HEK293 (cell line): ENCODE measurements at regions not wholly inside any gene's neighbourhood (a gene's known extent, or its start where the extent isn't known, plus 50 kb on each side); places are given as distances from the start of the nearest gene placed in this dataset.

Source experiments
- CTCF ChIA-PET: fragments of 350-600 bp; formaldehyde crosslinking; extraction: SDS; loops from one replicate; lab custom pipeline; 2021; ENCODE audit warnings: antibody characterized with exemption; lab: Yijun Ruan, JAX
- POLR2A ChIA-PET: fragments of 300-600 bp; formaldehyde crosslinking; extraction: SDS; loops from one replicate; lab custom pipeline; 2020; ENCODE audit warnings: antibody characterized with exemption, inconsistent platforms; lab: Yijun Ruan, JAX
- H3K27ac ChIP-seq: fragments of 200-500 bp; sonication (Bioruptor generic); 2 replicates; pipeline ENCODE4 v1.5.1; 2014; ENCODE audit warnings: low read depth, low read length, control low read depth, inconsistent platforms; ENCODE audit errors: extremely low read depth
- H3K36me3 ChIP-seq, 2 experiments: fragments of 200-500 bp in 1 of 2; sonication (Bioruptor generic) in 1 of 2; 1 replicate in 1 of 2; 2 replicates in 1 of 2; pipeline ENCODE4 v1.5.1; 2014 to 2017; ENCODE audit warnings: inconsistent platforms in 2 of 2, low read length in 2 of 2; ENCODE audit not compliant: control insufficient read depth in 2 of 2, insufficient read depth in 1 of 2
- H3K4me1 ChIP-seq: fragments of 200-500 bp; sonication (Bioruptor generic); 2 replicates; pipeline ENCODE4 v1.5.1; 2014; ENCODE audit warnings: mild to moderate bottlenecking, low read length, inconsistent platforms; ENCODE audit not compliant: control insufficient read depth, insufficient read depth
- H3K4me3 ChIP-seq: 2 replicates; pipeline ENCODE4 v1.5.1; 2011; ENCODE audit warnings: low read depth, mild to moderate bottlenecking, control low read depth, low read length, moderate library complexity
- H3K9me3 ChIP-seq: fragments of 200-500 bp; sonication (Bioruptor generic); 2 replicates; pipeline ENCODE4 v1.5.1; 2014; ENCODE audit warnings: low read depth, low read length, inconsistent platforms; ENCODE audit not compliant: control insufficient read depth, insufficient read depth
- FEZF1 ChIP-seq: fragments of 450-650 bp; formaldehyde crosslinking; IDR thresholded peaks from 2 replicates; pipeline ENCODE4 v1.5.1; 2016; ENCODE audit warnings: missing biosample characterization, missing genetic modification characterization
- GLI2 ChIP-seq: fragments of 450-650 bp; formaldehyde crosslinking; IDR thresholded peaks from 2 replicates; pipeline ENCODE4; 2017; ENCODE audit warnings: missing biosample characterization, missing genetic modification characterization, low read depth, borderline replicate concordance
- OVOL3 ChIP-seq: fragments of 450-650 bp; formaldehyde crosslinking; IDR thresholded peaks from 2 replicates; pipeline ENCODE4 v1.5.1; 2016; ENCODE audit warnings: missing biosample characterization, missing genetic modification characterization
- SP2 ChIP-seq: fragments of 450-650 bp; formaldehyde crosslinking; IDR thresholded peaks from 2 replicates; pipeline ENCODE4 v1.5.1; 2016; ENCODE audit warnings: missing biosample characterization, missing genetic modification characterization
- SP7 ChIP-seq: fragments of 450-650 bp; formaldehyde crosslinking; IDR thresholded peaks from 2 replicates; pipeline ENCODE4 v1.5.1; 2016; ENCODE audit warnings: missing biosample characterization, missing genetic modification characterization
- YY1 ChIP-seq: fragments of 450-650 bp; formaldehyde crosslinking; IDR thresholded peaks from 2 replicates; pipeline ENCODE4 v1.5.1; 2018; ENCODE audit warnings: missing biosample characterization, missing genetic modification characterization
- ZBTB1 ChIP-seq: fragments of 450-650 bp; formaldehyde crosslinking; IDR thresholded peaks from 2 replicates; pipeline ENCODE4 v1.5.1; 2016; ENCODE audit warnings: missing biosample characterization, missing genetic modification characterization
- ZNF10 ChIP-seq: fragments of 450-650 bp; formaldehyde crosslinking; IDR thresholded peaks from 2 replicates; pipeline ENCODE4 v1.5.1; 2017; ENCODE audit warnings: missing biosample characterization, missing genetic modification characterization
- ZNF354C ChIP-seq: fragments of 450-650 bp; formaldehyde crosslinking; IDR thresholded peaks from 2 replicates; pipeline ENCODE4 v1.5.1; 2016; ENCODE audit warnings: missing biosample characterization, missing genetic modification characterization, low read depth, borderline replicate concordance
- ZNF530 ChIP-seq: fragments of 450-650 bp; formaldehyde crosslinking; IDR thresholded peaks from 2 replicates; pipeline ENCODE4 v1.5.1; 2016; ENCODE audit warnings: low read depth, missing biosample characterization, missing genetic modification characterization
- ZNF560 ChIP-seq: fragments of 450-650 bp; formaldehyde crosslinking; IDR thresholded peaks from 2 replicates; pipeline ENCODE4 v1.5.1; 2017; ENCODE audit warnings: missing biosample characterization, missing genetic modification characterization, borderline replicate concordance
- ZNF621 ChIP-seq: fragments of 450-650 bp; formaldehyde crosslinking; IDR thresholded peaks from 2 replicates; pipeline ENCODE4 v1.5.1; 2017; ENCODE audit warnings: missing biosample characterization, missing genetic modification characterization
- TF ChIP-seq, protein P1 (sequence below): fragments of 450-650 bp; formaldehyde crosslinking; IDR thresholded peaks from 2 replicates; pipeline ENCODE4 v1.5.1; 2017; ENCODE audit warnings: missing biosample characterization, missing genetic modification characterization
- TF ChIP-seq, protein P2 (sequence below): fragments of 450-650 bp; formaldehyde crosslinking; IDR thresholded peaks from 2 replicates; pipeline ENCODE4 v1.5.1; 2016; ENCODE audit warnings: missing biosample characterization, missing genetic modification characterization
- TF ChIP-seq, protein P3 (sequence below): fragments of 450-650 bp; formaldehyde crosslinking; IDR thresholded peaks from 2 replicates; pipeline ENCODE4 v1.5.1; 2016; ENCODE audit warnings: missing biosample characterization, missing genetic modification characterization, borderline replicate concordance
- TF ChIP-seq, protein P4 (sequence below): fragments of 450-650 bp; formaldehyde crosslinking; IDR thresholded peaks from 2 replicates; pipeline ENCODE4 v1.5.1; 2016; ENCODE audit warnings: missing biosample characterization, missing genetic modification characterization, borderline replicate concordance
- TF ChIP-seq, protein P5 (sequence below): fragments of 450-650 bp; IDR thresholded peaks from 2 replicates; pipeline ENCODE4 v1.5.1; 2018; ENCODE audit warnings: missing biosample characterization, missing genetic modification characterization
- TF ChIP-seq, protein P6 (sequence below): fragments of 450-650 bp; formaldehyde crosslinking; IDR thresholded peaks from 2 replicates; pipeline ENCODE4 v1.5.1; 2016; ENCODE audit warnings: missing biosample characterization, missing genetic modification characterization, low read depth

DNA sequence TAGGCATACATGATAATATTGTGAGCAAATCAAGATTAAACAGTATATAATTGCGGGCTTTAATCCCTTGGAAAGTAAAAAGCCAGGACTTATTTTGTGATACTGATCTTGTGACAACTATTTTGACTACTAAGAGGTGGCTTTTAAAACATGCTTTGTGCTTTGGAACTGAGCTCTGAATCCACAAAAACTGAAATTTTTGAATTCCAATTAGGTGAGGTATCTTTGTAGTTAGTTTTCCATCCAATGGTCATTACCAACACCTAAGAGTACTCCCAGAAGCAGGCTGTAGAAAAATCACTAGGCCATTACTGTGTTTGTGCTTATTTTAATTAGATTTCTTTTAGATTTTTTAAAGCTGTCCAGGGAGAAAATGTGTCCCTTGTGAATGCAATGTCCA, 559.5 kb upstream of the WWC1 start:
- Histone ChIP-seq H3K4me3 (no peak overlapping the region), H3K9me3 (no peaks in the 10 kb centered on the region), H3K36me3 (no peaks in the 10 kb centered on the region), H3K4me1 (no peaks in the 10 kb centered on the region), H3K27ac (no peak overlapping the region)
- ChIA-PET CTCF (interaction anchor here (0.7 to 1.8 kb wide), 3 partner anchors 8 to 505 kb away, joined by 3 to 6 read pairs (median 3); no protein-coding TSS in a partner anchor), POLR2A (no interaction called here)
- TF ChIP-seq, protein P1, sequence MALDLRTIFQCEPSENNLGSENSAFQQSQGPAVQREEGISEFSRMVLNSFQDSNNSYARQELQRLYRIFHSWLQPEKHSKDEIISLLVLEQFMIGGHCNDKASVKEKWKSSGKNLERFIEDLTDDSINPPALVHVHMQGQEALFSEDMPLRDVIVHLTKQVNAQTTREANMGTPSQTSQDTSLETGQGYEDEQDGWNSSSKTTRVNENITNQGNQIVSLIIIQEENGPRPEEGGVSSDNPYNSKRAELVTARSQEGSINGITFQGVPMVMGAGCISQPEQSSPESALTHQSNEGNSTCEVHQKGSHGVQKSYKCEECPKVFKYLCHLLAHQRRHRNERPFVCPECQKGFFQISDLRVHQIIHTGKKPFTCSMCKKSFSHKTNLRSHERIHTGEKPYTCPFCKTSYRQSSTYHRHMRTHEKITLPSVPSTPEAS (tag by site-specific recombination): no peak
- TF ChIP-seq YY1: no peak

DNA sequence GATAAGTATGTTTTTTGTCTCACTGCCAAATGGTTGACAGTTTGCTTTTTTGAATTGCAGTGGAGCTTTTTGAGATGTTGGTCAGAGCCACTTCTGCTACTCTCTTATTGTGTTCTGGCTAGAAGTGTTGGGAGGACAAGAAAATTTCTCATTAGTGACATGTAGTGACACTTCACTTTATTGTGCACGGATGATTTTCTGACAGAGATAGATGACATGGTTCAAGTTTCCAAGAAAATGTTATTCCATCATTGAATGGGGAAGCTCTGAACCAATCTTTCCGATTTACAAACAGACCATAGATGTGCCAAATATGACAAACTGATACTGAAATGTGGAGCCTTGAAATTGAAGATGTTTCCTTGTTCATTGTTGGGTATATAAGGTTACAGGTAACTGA, 558.9 kb upstream of the WWC1 start:
- CTCF ChIA-PET: interaction anchor here (0.8 to 1.8 kb wide), 2 partner anchors 9 to 10 kb away, joined by 3 to 6 read pairs; no protein-coding TSS in a partner anchor
- TF ChIP-seq ZNF621 (tag by site-specific recombination) (no peak), ZNF10 (tag by site-specific recombination) (no peak), SP7 (tag by site-specific recombination) (no peak), ZNF354C (tag by site-specific recombination) (no peak), GLI2 (tag by site-specific recombination) (no peak), FEZF1 (tag by site-specific recombination) (no peak), ZBTB1 (tag by site-specific recombination) (no peak), ZNF530 (tag by site-specific recombination) (no peak), ZNF560 (no peak)
- TF ChIP-seq, protein P2, sequence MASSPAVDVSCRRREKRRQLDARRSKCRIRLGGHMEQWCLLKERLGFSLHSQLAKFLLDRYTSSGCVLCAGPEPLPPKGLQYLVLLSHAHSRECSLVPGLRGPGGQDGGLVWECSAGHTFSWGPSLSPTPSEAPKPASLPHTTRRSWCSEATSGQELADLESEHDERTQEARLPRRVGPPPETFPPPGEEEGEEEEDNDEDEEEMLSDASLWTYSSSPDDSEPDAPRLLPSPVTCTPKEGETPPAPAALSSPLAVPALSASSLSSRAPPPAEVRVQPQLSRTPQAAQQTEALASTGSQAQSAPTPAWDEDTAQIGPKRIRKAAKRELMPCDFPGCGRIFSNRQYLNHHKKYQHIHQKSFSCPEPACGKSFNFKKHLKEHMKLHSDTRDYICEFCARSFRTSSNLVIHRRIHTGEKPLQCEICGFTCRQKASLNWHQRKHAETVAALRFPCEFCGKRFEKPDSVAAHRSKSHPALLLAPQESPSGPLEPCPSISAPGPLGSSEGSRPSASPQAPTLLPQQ: no peak
- TF ChIP-seq, protein P3, sequence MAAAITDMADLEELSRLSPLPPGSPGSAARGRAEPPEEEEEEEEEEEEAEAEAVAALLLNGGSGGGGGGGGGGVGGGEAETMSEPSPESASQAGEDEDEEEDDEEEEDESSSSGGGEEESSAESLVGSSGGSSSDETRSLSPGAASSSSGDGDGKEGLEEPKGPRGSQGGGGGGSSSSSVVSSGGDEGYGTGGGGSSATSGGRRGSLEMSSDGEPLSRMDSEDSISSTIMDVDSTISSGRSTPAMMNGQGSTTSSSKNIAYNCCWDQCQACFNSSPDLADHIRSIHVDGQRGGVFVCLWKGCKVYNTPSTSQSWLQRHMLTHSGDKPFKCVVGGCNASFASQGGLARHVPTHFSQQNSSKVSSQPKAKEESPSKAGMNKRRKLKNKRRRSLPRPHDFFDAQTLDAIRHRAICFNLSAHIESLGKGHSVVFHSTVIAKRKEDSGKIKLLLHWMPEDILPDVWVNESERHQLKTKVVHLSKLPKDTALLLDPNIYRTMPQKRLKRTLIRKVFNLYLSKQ (tag by site-specific recombination): no peak
- TF ChIP-seq, protein P4, sequence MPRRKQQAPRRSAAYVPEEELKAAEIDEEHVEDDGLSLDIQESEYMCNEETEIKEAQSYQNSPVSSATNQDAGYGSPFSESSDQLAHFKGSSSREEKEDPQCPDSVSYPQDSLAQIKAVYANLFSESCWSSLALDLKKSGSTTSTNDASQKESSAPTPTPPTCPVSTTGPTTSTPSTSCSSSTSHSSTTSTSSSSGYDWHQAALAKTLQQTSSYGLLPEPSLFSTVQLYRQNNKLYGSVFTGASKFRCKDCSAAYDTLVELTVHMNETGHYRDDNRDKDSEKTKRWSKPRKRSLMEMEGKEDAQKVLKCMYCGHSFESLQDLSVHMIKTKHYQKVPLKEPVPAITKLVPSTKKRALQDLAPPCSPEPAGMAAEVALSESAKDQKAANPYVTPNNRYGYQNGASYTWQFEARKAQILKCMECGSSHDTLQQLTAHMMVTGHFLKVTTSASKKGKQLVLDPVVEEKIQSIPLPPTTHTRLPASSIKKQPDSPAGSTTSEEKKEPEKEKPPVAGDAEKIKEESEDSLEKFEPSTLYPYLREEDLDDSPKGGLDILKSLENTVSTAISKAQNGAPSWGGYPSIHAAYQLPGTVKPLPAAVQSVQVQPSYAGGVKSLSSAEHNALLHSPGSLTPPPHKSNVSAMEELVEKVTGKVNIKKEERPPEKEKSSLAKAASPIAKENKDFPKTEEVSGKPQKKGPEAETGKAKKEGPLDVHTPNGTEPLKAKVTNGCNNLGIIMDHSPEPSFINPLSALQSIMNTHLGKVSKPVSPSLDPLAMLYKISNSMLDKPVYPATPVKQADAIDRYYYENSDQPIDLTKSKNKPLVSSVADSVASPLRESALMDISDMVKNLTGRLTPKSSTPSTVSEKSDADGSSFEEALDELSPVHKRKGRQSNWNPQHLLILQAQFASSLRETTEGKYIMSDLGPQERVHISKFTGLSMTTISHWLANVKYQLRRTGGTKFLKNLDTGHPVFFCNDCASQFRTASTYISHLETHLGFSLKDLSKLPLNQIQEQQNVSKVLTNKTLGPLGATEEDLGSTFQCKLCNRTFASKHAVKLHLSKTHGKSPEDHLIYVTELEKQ (tag by site-specific recombination): no peak
- H3K4me3 ChIP-seq: no peak overlapping the region
- no peak overlapping the region for H3K27ac ChIP-seq
- POLR2A ChIA-PET: no interaction called here
- no peaks in the 10 kb centered on the region for H3K4me1 ChIP-seq
- H3K9me3 ChIP-seq: no peaks in the 10 kb centered on the region
- H3K36me3 ChIP-seq: no peaks in the 10 kb centered on the region

DNA sequence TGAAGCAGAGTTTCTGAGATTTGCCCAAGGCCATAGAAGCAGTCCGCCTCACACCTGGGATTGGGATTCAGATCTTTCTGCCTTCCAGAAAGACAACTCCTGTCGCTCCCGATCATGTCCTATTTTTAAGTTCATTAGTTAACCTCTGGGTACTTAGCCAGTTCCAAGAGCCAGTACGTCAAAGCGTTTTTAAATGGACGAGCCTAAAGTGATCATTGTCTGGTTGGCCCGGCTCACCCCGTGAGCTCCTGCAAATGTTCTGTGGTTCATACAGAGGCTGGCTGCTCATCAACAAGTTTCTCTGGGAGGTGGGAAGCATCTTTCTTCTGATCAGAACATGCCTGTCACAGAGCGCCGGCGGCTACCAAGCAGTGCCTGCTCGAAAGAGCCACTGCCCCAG, 554.5 kb upstream of the WWC1 start:
- TF ChIP-seq ZNF560: no peak
- TF ChIP-seq, protein P5, sequence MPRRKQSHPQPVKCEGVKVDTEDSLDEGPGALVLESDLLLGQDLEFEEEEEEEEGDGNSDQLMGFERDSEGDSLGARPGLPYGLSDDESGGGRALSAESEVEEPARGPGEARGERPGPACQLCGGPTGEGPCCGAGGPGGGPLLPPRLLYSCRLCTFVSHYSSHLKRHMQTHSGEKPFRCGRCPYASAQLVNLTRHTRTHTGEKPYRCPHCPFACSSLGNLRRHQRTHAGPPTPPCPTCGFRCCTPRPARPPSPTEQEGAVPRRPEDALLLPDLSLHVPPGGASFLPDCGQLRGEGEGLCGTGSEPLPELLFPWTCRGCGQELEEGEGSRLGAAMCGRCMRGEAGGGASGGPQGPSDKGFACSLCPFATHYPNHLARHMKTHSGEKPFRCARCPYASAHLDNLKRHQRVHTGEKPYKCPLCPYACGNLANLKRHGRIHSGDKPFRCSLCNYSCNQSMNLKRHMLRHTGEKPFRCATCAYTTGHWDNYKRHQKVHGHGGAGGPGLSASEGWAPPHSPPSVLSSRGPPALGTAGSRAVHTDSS (tag by site-specific recombination): no peak
- TF ChIP-seq, protein P6, sequence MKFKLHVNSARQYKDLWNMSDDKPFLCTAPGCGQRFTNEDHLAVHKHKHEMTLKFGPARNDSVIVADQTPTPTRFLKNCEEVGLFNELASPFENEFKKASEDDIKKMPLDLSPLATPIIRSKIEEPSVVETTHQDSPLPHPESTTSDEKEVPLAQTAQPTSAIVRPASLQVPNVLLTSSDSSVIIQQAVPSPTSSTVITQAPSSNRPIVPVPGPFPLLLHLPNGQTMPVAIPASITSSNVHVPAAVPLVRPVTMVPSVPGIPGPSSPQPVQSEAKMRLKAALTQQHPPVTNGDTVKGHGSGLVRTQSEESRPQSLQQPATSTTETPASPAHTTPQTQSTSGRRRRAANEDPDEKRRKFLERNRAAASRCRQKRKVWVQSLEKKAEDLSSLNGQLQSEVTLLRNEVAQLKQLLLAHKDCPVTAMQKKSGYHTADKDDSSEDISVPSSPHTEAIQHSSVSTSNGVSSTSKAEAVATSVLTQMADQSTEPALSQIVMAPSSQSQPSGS (tag by site-specific recombination): no peak
- no peak for TF ChIP-seq SP2 (tag by site-specific recombination)
- TF ChIP-seq OVOL3 (tag by site-specific recombination): no peak
- TF ChIP-seq, all 188 proteins: peak for 0
- Histone ChIP-seq H3K4me1 (no peaks in the 10 kb centered on the region), H3K36me3 (no peaks in the 10 kb centered on the region), H3K27ac (no peak overlapping the region), H3K9me3 (no peaks in the 10 kb centered on the region), H3K4me3 (no peak overlapping the region)
- POLR2A ChIA-PET: no interaction called here
- CTCF ChIA-PET: interaction anchor here (0.5 to 1.3 kb wide), 2 partner anchors 14 to 603 kb away, joined by 3 to 4 read pairs; no protein-coding TSS in a partner anchor
